ENCODE measurements at regions not wholly inside any gene's neighbourhood (a gene's known extent, or its start where the extent isn't known, plus 50 kb on each side); places are given as distances from the start of the nearest gene placed in this dataset.

DNA sequence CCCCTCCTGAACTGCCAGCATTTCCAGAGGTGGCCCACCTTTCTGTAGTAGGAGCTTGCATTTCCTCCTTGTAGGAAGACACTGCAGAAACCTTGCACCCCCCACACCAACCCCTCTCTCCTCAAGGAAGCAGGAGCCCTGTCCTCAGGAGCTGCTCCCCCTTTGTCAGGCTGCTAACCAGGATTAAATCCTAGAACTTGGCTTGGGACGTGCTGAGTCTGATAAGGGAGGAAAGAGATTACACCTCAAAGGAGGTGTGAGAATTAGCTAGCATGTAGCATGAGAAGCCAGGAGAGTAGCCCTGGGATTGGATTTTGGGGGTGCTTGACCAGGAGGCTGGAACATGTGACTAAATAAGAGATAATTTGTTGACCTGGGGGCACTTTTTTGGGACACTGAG, 119.8 kb upstream of the ALDH1B1 start:
- peaks cover 14% of the 10 kb centered on the region for H3K4me1 Mint-ChIP-seq
- H3K4me3 Mint-ChIP-seq: no peak overlapping the region
- no peaks in the 10 kb centered on the region for H3K9me3 Mint-ChIP-seq
- peaks cover 18% of the 10 kb centered on the region for H3K27me3 Mint-ChIP-seq (ENCODE audit: low read depth)
- H3K27ac Mint-ChIP-seq: no peak overlapping the region
- TF ChIP-seq, protein P1, sequence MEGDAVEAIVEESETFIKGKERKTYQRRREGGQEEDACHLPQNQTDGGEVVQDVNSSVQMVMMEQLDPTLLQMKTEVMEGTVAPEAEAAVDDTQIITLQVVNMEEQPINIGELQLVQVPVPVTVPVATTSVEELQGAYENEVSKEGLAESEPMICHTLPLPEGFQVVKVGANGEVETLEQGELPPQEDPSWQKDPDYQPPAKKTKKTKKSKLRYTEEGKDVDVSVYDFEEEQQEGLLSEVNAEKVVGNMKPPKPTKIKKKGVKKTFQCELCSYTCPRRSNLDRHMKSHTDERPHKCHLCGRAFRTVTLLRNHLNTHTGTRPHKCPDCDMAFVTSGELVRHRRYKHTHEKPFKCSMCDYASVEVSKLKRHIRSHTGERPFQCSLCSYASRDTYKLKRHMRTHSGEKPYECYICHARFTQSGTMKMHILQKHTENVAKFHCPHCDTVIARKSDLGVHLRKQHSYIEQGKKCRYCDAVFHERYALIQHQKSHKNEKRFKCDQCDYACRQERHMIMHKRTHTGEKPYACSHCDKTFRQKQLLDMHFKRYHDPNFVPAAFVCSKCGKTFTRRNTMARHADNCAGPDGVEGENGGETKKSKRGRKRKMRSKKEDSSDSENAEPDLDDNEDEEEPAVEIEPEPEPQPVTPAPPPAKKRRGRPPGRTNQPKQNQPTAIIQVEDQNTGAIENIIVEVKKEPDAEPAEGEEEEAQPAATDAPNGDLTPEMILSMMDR (IDR thresholded peaks at IDR 0.05; ENCODE audit: unreplicated experiment in 3 of 3): no peak
- H3K36me3 Mint-ChIP-seq (ENCODE audit: low read depth): no peaks in the 10 kb centered on the region

DNA sequence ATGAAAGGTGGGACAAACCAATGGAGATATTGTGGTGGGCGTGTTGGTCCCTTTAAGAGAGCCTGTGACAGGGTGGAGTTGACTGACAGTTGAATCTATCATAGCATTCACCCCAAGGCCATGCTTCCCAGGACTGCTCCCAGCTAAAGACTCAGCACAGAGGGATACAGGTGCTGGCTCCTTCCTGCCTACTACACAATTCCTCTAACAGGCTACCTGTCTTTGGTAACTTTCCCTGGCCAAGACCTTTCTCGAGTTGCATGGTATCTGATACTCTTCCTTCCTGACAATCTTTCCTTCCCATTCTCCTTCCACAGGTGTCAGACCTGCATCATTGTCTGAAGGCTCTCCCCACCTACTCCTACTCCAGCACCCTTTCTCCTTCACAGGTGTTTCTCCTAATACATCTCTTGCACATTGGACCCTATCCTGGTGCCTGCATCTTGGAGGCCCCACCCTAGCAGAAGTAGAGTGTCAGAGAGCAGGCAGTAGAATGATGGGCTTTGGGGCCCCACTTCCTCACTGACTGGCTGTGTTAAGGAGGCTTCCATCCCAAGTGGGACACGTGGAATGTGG, 120.7 kb upstream of the ALDH1B1 start:
- no peaks in the 10 kb centered on the region for H3K36me3 Mint-ChIP-seq (ENCODE audit: low read depth)
- TF ChIP-seq, protein P1 (IDR thresholded peaks at IDR 0.05; ENCODE audit: unreplicated experiment in 3 of 3): no peak
- H3K27me3 Mint-ChIP-seq (ENCODE audit: low read depth): peaks cover 13% of the 10 kb centered on the region
- H3K9me3 Mint-ChIP-seq: peaks cover under 1% of the 10 kb centered on the region
- no peak overlapping the region for H3K4me3 Mint-ChIP-seq
- no peak overlapping the region for H3K27ac Mint-ChIP-seq
- H3K4me1 Mint-ChIP-seq: peaks cover 7% of the 10 kb centered on the region

DNA sequence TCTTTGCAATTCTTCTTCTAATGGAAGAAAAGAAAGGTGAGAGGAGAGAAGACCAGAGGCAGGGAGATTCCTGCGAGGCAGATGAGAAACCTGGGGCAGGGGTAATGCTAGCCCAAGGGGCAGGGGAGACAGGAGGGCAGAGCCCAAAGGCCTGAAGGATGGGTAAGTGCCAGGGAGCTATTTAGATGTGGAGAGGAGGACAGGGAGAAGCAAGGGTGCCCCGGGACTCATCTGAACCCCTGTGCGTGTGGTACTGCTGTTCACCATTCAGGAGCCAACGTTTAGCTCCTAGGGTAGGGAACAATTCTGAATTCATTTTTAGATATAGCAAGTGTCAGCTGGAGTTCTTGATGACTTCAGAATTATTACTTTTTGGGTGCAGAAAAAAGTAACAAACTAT, 122.7 kb upstream of the ALDH1B1 start:
- Mint-ChIP-seq H3K27me3 (ENCODE audit: low read depth) (peaks cover 12% of the 10 kb centered on the region), H3K27ac (no peak overlapping the region), H3K9me3 (peaks cover 15% of the 10 kb centered on the region)

DNA sequence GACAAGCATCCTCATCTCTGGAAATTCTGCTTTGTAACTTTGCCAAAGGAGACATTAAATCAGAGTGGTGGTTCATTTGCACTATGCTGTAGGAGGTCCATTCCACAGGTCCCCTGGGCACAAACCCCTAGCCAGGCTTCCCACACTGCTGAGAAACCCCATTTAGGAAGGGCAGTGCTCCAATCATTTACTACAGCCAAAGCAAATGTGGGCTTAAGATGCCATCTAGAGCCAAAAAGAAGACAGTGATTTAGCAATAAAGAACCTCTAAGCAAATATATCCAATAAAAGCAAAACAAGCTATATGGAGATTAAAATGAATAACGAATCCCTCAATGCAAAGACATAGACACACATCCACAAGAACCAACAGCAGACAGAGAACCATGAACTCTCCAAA, 129.0 kb upstream of the ALDH1B1 start:
- TF ChIP-seq, protein P1 (IDR thresholded peaks at IDR 0.05; ENCODE audit: unreplicated experiment in 3 of 3): peak in 1 of 3 experiments; percentile 13
- Mint-ChIP-seq H3K9me3 (peaks cover 38% of the 10 kb centered on the region), H3K36me3 (ENCODE audit: low read depth) (peaks cover 11% of the 10 kb centered on the region), H3K4me1 (no peaks in the 10 kb centered on the region), H3K4me3 (no peak overlapping the region), H3K27me3 (ENCODE audit: low read depth) (peaks cover 19% of the 10 kb centered on the region), H3K27ac (no peak overlapping the region)

More for the DNA sequence above, 122.7 kb upstream of the ALDH1B1 start:
- TF ChIP-seq, protein P1 (IDR thresholded peaks at IDR 0.05; ENCODE audit: unreplicated experiment in 3 of 3): no peak
- H3K4me3 Mint-ChIP-seq: no peak overlapping the region
- no peaks in the 10 kb centered on the region for H3K4me1 Mint-ChIP-seq
- no peaks in the 10 kb centered on the region for H3K36me3 Mint-ChIP-seq (ENCODE audit: low read depth)

GRCh38 chr9:38259519-38260218, 132.8 kb upstream of the ALDH1B1 start:
- Mint-ChIP-seq H3K4me3 (no peak overlapping the region), H3K9me3 (peaks cover 23% of the 10 kb centered on the region), H3K27ac (no peak overlapping the region), H3K27me3 (ENCODE audit: low read depth) (peaks cover 19% of the 10 kb centered on the region), H3K36me3 (ENCODE audit: low read depth) (peaks cover 11% of the 10 kb centered on the region), H3K4me1 (no peaks in the 10 kb centered on the region)
- TF ChIP-seq, protein P1 (IDR thresholded peaks at IDR 0.05; ENCODE audit: unreplicated experiment in 3 of 3): no peak

DNA sequence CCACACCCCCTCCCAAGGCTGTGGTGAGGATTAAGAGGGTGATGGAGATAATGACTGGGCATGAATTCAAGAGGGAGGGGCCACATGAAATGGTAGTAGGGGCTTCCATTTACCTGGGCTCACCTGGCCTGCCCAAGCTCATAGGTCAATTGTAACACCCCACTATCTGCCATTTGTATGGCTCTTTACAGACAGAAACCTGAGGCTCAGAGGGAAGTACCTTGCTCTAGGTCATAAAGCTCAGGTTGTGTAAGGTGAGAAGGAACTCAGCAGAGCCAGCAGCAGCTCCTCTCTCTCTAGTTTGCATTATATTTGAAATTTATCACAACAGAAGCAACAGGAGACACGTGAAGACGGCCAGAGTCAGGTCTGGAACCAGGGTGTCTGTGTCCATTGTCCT, 133.4 kb upstream of the ALDH1B1 start:
- peaks cover 19% of the 10 kb centered on the region for H3K27me3 Mint-ChIP-seq (ENCODE audit: low read depth)
- no peak overlapping the region for H3K27ac Mint-ChIP-seq
- no peaks in the 10 kb centered on the region for H3K4me1 Mint-ChIP-seq
- H3K4me3 Mint-ChIP-seq: no peak overlapping the region
- peaks cover 6% of the 10 kb centered on the region for H3K36me3 Mint-ChIP-seq (ENCODE audit: low read depth)
- peaks cover 18% of the 10 kb centered on the region for H3K9me3 Mint-ChIP-seq
- TF ChIP-seq, protein P1 (IDR thresholded peaks at IDR 0.05; ENCODE audit: unreplicated experiment in 3 of 3): no peak

All from nephron (organoid).